GM04504 (cell line): ENCODE measurements at regions not wholly inside any gene's neighbourhood (a gene's known extent, or its start where the extent isn't known, plus 50 kb on each side); places are given as distances from the start of the nearest gene placed in this dataset.
"Not testable (repeated sequence)": the region's sequence is repeated elsewhere in the genome, so short reads cannot be mapped to it uniquely, and the experiment has no call there.

Source experiments
- DNase-seq: peaks from one replicate; pipeline ENCODE4 v3.0.0-alpha.2; 2012; ENCODE audit warnings: low read depth

DNA sequence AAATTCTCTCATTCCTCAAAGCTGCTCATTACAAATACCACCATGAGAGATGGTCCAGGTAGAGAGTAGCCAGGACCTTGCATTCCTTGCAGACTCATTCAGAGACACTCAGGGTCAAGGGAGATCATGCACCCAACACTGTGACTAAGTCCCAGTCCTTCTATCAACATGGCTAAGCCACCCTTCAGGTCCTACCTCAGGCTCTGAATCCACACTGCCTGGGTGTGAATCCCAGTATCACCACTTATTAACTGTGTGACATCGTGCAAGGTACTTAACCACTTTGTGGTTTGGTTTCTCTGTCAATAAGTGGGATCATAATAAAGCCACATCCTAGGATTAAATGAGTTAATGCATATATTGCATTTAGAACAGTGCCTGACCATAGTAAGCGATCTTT is 124.1 kb upstream of the NEIL3 start:
- no peak for DNase-seq

DNA sequence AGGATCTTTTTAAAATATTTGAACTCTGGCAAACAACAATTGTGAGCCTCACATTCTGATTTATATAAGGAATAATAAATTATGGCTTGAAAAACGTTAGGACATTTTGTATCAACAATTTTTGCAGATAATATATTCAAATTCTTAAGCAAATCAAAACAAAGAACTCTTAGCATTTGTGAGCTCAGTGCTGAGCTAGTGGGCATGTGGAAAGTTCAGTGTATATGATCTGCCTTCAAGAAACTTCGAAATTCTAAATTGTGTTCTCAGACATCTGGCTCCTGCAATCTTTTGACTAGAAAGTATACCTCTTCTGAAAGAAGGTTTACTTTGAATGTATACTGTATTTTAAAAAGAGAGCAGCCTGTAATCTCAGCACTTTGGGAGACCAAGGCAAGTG is 122.3 kb upstream of the NEIL3 start:
- DNase-seq, result no peak

DNA sequence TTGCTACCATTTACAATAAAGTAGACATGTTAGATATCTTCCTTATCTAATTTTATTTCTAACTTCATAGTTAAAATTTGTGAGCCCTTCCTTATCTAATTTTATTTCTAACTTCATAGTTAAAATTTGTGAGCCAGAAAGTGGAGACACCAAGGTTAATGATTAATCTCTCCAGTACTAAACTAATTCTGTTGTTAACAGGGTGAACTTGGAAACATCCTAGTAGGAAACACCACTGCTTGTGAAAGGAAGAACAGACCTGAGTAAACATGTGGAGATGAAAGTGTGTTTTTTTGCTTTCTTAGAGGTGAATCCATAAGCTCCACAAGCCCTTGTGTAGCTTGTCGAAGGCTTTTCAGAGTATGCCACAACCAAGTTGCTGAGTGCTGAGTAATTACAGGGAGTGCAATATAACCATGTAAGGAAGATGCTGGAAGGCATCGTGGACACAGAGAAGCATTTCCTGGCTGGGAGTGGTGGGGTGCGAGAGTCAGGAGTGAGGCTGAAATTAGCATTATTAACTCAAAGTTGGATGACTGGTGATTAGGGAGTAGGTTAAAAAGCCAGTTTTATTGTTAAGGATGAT is 118.6 kb upstream of the NEIL3 start:
- no peak for DNase-seq

DNA sequence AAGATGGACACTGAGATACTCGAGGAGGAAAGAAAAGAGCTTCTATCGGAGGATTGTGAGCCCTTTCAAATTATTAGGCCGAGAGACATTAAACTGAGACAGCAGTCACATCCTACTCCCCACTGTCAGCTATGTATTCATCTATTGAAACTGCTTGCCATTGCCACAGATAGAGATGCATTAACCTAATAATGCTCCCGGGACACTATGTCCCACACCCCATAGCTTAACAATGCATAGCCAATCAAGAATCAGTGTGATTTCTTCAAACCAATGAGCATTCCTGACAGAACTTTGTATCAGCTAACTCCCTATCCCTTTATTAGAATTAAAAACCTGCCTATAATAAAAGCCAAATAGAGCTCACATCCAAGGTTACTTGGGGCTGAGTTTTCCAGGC is 118.1 kb upstream of the NEIL3 start:
- DNase-seq, result no peak

DNA sequence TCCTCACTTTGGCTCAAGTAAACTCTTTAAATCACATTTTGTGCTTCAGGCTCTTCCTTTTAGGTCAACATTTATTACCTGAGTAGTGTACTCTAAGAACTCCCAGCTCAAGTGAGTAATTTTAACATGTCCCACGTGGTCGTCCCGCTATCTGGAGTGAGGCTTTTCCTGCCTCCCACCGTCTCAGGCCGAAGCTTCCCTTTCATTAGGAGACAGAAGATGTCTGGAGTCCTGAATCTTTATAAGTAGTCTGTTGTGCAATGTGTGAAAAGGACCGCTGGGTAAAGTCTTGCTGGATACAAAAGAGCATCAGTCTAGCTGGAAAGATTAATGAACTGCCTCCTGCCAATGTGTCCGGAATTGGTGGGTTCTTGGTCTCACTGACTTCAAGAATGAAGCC is 117.7 kb upstream of the NEIL3 start:
- no peak for DNase-seq

DNA sequence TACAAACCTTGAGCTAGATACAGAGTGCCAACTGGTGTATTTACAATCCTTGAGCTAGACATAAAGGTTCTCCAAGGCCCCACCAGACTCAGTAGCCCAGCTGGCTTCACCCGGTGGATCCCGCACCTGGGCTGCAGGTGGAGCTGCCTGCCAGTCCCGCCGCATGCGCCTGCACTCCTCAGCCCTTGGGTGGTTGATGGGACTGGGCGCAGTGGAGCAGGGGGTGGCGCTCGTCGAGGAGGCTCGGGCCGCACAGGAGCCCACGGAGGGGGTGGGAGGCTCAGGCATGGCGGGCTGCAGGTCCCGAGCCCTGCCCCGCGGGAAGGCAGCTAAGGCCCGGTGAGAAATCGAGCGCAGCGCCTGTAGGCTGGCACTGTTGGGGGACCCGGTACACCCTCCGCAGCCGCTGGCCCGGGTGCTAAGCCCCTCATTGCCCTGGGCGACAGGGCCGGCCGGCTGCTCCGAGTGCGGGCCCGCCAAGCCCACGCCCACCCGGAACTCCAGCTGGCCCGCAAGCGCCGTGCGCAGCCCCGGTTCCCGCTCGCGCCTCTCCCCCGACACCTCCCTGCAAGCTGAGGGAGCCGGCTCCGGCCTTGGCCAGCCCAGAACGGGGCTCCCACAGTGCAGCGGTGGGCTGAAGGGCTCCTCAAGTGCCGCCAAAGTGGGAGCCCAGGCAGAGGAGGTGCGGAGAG is 116.5 kb upstream of the NEIL3 start:
- not testable (repeated sequence) for DNase-seq

DNA sequence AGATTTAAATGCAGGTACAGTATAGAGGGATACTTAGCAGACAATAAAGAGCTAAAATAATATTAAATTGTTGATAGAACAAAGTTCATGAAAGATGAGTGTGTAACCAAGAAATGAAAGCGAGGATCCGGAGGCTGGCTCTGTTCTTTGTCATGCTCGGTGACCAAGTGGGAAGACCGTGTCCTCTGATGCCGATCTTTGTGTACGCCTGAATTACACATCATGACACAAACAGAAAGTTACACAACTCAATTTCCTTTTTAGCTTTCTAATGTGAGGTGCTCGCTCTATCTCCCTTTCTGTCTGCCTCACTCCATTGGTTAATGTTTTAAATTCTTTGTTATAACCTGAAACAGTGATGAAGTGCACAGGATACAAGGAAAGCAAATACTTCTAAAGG is 114.8 kb upstream of the NEIL3 start:
- no peak for DNase-seq

DNA sequence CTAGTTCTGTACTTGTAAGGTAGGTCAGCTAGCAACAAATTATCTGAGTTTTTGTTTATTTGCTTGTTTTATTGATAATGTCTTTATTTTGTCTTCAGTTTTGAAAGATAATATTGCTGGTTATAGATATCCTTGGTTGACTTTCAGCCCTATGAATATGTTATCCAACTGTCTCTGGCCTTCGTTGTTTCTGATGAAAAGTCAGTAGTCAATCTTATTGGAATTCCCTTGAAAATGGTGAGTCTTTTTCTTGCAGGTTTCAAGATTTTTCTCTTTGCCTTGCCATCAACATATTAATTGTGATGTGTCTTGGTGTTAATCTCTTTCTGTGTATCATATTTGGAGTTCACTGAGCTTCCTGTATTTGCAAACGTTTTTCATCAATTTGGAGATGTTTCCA is 113.1 kb upstream of the NEIL3 start:
- no peak for DNase-seq

DNA sequence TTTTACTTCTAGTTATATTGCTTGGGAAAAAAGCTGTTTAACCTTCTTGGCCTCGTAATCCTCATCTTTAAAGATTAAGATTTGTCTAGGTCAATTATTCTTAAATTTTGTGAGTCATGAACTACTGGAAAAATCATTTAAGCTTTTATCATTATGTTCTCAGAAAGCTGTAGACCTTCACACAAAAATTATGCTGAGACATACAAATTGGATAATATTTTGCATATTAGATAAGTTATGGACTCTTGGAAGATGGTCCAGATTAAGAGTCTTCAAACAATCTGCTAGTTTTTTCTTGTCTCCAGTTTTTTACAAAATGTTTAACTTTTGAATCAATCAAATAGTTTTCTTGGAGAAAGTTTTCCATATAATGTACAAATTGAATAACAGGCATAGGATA is 108.1 kb upstream of the NEIL3 start:
- DNase-seq, result no peak

DNA sequence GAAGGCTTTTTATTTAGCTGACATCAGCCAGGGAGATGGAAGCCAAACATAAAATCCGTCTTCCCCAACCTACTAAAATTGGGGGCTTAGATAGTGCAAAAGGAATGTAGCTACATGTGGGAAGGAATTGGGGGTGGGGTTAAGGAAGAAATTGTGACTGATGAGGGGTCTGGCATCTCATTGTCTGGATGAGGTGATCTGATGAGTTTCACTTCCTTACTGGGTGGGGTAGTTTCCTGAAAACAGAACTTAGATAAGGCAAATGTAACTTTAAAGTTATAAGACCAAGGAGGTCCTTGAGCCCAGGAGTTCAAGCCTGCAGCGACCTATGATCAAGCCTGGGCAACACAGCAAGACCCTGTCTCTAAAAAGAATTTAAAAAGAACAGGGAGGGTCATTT is 105.5 kb upstream of the NEIL3 start:
- no peak for DNase-seq

DNA sequence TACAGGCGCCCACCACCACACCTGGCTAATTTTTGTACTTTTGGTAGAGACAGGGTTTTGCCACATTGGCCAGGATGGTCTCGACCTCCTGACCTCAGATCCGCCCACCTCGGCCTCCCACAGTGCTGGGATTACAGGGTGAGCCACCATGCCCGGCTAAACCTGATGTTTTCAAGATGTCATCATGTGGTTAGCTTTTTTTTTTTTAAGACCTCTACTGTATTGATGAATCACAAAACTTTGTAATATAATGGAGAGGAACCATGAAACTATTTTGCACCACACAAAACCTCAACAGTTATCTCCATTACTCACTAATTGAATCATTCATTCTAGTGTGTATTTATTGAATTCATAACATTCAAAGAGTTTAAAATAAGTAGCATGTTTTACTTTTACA is 94.7 kb upstream of the NEIL3 start:
- peak; percentile 37 for DNase-seq

DNA sequence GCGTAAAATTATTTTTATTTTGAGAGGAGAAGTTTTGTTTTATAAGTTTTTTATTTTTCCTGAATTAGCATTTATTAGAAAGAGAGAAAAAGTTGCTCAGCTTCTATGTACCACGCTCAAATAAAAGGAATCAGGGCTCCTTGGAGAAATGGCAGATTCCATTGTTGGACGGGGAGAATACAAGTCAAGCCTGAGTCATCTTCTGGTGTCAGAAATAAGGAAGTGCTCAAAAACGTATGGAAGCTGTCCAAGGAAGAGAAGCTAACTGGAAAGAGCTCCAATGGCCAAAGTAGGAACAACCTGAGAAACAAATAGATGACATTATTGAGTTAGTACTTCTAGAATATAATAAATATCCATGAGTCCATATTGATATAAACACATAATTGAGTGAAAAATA is 89.3 kb upstream of the NEIL3 start:
- DNase-seq, result no peak

DNA sequence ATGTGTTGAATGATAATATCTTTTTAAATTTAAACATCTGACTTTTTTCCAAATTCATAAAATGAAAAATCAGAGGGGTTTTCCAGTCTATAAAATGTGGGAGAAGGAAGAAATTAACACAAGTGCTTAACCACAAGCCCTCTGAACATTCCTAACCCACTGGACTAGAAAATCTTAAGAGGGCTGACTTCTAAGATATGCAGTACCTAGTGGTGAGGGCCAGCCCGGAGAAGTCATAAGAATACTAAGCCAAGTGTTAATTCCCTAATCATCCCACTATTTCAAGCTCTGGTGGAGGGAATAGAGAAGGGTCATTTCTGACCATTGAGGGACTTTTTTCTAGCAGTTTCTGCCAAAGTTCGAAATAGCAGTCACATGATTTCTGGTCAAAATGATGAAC is 86.9 kb upstream of the NEIL3 start:
- DNase-seq, result no peak

DNA sequence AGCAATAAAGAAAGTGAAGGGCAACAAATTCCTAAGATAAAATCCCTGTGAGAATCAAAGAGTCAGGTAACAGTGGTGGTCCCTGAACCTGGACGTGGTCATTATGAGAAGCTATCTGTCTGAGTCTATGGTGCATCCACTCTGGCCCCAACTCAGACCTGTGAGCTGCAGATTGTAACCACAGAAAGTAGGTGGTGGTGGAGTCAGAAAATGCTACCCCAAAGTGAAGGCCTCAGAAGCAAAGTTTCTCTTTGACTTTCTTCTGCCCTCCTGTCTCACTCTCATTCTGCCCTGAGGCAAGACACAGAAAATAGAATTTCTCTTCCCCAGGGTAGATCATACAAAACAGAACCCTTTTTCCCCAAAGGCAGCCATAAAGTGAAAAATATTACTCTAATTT is 84.1 kb upstream of the NEIL3 start:
- DNase-seq, result no peak

DNA sequence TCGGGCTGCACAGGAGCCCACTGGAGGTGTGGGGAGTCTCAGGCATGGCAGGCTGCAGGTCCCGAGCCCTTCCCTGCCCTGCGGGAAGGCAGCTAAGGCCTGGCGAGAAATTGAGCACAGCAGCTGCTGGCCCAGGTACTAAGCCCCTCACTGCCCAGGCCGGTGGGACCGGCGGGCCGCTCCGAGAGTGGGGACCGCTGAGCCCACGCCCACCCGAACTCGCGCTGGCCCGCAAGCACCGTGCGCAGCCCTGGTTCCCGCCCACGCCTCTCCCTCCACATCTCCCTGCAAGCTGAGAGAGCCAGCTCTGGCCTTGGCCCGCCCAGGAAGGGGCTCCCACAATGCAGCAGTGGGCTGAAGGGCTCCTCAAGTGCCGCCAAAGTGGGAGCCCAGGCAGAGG is 82.0 kb upstream of the NEIL3 start:
- no peak for DNase-seq

DNA sequence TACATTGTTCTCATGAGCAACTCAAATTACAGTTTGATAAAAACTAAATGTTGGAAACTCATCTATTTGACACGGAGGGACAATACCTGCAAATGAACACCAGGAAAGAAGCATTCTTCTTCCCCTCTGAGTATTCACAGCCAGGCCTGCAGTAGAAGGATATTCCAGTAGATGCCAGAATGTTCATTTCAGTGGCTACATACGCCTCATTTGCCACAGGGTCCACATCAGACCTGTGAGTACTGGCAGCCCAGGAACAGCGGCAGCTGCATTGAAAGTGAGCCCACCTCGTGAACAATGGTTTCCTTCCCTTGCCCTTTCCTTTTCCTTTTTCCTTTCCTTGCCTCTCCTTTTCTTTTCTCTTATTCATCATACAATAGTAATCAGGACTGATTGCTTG is 81.1 kb upstream of the NEIL3 start:
- DNase-seq, result no peak

DNA sequence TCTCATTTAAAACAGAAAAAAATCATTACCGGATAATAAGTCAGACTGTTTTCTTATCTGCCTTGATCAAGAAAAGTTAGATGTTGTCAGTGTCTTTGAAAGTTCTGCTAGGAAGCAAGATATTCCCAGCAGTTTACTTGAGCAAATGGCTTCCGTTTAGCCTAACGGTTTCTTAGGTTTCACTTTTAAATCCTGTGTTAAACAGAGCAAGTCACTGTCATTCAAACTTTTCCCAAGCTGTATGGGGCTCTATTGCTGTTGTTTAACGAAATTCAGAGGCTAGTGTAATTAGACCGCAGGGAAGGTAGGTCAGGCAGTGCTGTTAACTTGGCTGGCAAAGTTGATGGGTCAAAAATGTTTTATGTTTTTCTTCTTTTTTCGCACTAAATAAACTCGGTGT is 80.3 kb upstream of the NEIL3 start:
- no peak for DNase-seq

DNA sequence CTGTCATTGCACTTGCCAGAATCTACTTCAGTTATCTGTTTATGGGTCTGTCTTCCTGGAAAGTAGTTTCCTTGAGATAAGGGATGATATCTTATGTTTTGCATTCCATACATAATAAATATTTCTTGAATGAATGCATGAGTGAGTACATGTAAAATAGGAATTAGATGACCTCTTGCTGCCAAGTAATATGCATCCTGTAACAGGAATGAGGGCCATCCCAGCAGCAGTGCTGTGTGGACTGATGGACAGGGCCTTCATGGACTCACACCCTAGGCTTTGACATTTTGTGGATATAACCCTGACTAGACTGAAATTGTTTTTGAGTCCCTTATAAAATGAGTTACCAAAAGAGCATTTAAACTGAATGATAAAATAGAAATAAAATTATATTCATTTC is 77.2 kb upstream of the NEIL3 start:
- DNase-seq, result no peak

DNA sequence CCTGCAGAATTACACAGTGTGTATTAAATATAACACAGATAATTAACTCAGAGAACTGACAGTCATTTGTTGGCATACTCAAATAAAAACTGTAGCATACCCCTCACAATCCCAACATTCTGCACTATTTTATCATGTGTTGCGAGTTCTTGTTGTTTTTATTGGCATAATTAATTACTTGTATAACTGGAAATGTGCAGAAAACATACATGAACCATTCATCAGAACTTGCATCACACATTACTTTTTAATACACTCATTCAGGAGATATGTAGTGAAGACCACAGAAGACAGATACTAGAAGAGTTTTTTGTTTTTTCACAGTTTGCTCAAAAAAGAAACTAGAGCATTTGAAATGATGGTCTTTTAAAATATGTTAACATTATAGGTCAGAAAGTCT is 74.6 kb upstream of the NEIL3 start:
- no peak for DNase-seq

DNA sequence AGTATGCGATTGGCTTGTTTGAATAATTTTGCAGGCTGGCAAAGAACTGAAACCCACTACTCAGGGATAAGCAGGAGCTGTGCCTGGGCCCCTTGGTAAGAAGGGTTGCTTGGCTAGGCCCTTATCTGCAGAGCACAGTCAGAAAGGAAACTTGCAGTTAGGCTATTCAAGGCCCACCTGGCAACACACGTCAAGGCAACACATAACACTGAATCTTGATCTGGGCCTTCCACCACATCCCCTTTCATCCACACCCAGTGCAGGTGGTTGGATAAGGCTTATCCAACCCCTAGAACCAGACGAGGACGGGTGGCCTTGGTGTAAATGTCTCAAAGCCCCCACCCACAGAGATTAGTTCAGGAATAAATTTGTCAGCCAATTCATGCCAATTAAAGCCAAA is 72.8 kb upstream of the NEIL3 start:
- no peak for DNase-seq

DNA sequence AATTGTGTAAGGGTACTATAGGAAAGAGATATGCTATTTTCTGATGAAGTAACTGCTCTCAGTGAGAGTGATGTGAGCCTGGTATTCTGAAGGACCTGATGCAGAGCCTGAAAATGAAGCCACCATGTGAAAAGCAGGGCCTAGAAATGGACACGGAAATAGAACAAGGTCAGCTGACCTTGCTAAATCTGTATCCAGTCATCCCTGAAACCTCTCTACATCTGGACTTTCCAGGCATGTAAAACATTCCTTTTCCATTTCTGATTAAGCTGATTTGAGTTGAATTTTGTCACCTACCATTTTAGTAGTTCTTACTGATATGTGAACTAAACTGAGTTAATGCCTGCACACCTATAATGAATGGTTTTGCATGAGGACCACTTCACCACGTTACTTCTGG is 72.4 kb upstream of the NEIL3 start:
- no peak for DNase-seq

DNA sequence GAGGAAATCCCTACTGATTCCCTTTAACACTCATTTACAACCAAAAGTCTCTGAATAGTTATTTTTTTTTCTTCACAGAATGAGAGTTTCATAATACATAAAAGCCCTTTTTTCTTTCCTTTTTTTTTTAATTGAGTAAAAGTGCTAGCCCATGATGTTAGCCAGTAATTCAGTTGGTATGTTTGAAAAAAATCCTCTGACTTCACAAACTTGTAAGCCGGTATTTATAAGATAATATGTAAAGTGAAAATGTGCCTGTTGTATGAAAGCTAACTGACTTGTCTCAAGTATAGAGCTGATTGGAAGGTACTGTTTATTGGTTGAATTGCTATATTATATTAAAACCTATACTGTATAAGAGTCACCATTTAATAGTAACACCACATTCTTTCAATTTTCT is 70.2 kb upstream of the NEIL3 start:
- no peak for DNase-seq

DNA sequence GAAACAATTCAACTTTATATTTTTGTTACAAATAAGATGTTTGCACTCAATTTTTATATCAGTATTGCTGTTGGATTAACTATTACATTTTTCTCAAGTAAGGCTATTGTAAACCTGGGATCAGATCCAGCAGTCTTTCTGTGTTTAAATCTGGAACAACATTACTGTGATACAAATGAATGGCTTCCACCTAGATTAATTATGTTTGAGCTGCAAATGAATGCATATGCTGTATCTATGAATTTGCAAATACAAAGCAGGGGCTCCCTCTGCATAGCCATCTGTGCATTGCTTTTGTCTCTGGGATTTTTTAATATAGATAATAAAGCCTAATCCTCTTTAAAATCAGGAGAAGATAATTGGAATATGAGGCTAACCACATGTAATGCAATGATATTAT is 69.8 kb upstream of the NEIL3 start:
- DNase-seq, result no peak

DNA sequence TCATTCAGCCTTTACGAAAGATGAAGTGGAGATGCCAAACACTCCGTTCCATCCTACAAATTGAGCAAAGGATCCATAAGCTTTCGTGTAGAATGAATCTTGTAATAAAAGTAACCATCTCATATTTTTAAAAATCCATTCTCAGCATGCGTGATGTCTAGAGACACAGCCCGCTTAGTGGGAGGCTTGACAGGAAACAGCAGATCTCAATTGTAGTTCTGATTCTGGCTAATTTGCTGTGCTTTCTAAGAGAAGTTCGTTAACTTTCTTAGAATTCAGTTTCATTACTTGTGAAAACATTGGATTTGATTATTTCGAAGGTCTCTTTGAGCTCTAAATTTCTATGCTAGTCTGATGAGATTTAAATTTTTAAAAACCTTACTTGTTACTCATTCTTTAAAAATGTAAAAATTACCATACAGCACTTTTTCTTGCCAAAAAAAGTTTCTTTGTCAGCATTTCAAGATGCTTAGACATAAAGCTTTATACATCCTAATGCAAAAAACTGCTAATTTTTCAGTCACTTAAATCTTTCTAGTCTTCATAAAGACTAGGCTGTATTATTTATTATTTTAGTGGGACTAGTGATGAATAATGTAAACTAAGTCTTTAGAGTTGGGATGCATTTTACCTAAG is 66.9 kb upstream of the NEIL3 start:
- no peak for DNase-seq
